A549 (cell line): ENCODE measurements at regions not wholly inside any gene's neighbourhood (a gene's known extent, or its start where the extent isn't known, plus 50 kb on each side); places are given as distances from the start of the nearest gene placed in this dataset.

Experiments
- ATOH8 ChIP-seq: fragments of 250-450 bp; sonication (Bioruptor Pico); IDR thresholded peaks from 2 replicates; pipeline ENCODE4 v1.5.0; 2020; ENCODE audit warnings: low read depth, mild to moderate bottlenecking, moderate library complexity
- BCL3 ChIP-seq: fragments of >200 bp; sonication (Bioruptor Twin); formaldehyde crosslinking; IDR thresholded peaks from 3 replicates; pipeline ENCODE4 v1.6.1; 2016
- CEBPB ChIP-seq, 2 experiments: fragments of >200 bp in 1 of 2; sonication (Bioruptor Twin) in 1 of 2; formaldehyde crosslinking in 1 of 2; IDR thresholded peaks; 2 replicates each; pipeline ENCODE4 v1.6.1; 2012 to 2016
- CTCF ChIP-seq: fragments of >200 bp; sonication (Bioruptor Twin); formaldehyde crosslinking; IDR thresholded peaks from 3 replicates; pipeline ENCODE4 v1.5.1; 2016
- ELK1 ChIP-seq: fragments of 150-350 bp; IDR thresholded peaks from 2 replicates; pipeline ENCODE4 v1.6.1; 2014; ENCODE audit warnings: low read depth, mild to moderate bottlenecking, low read length
- FOSB ChIP-seq: fragments of 250-450 bp; sonication (Bioruptor Pico); IDR thresholded peaks from 2 replicates; pipeline ENCODE4 v1.5.0; 2020; ENCODE audit warnings: mild to moderate bottlenecking, moderate library complexity
- FOXS1 ChIP-seq: fragments of 250-450 bp; sonication (Bioruptor Pico); IDR thresholded peaks from 2 replicates; pipeline ENCODE4 v1.5.0; 2020; ENCODE audit warnings: mild to moderate bottlenecking, moderate library complexity
- GATA3 ChIP-seq: IDR thresholded peaks from 2 replicates; pipeline ENCODE4 v1.6.1; 2012; ENCODE audit warnings: borderline replicate concordance
- HDAC2 ChIP-seq: fragments of 200-600 bp; sonication (generic); IDR thresholded peaks from 2 replicates; pipeline ENCODE4 v1.6.1; 2016
- HOXA7 ChIP-seq: fragments of 250-450 bp; sonication (Bioruptor Pico); IDR thresholded peaks from 2 replicates; pipeline ENCODE4 v1.5.0; 2020; ENCODE audit warnings: mild to moderate bottlenecking, moderate library complexity
- HOXB13 ChIP-seq: fragments of 250-450 bp; sonication (Bioruptor Pico); IDR thresholded peaks from 2 replicates; pipeline ENCODE4 v1.5.0; 2020; ENCODE audit warnings: low read depth, mild to moderate bottlenecking, moderate library complexity
- JUNB ChIP-seq: fragments of >200 bp; sonication (Bioruptor Twin); formaldehyde crosslinking; IDR thresholded peaks from 2 replicates; pipeline ENCODE4 v1.6.1; 2016
- KDM5A ChIP-seq: fragments of 200-600 bp; sonication (generic); IDR thresholded peaks from 2 replicates; pipeline ENCODE4 v1.6.1; 2016; ENCODE audit warnings: antibody characterized with exemption, mild to moderate bottlenecking
- MAFK ChIP-seq: fragments of 450-650 bp; IDR thresholded peaks from 2 replicates; pipeline ENCODE4 v1.6.1; 2014; ENCODE audit not compliant: partially characterized antibody
- MAZ ChIP-seq: fragments of 150-350 bp; IDR thresholded peaks from 2 replicates; pipeline ENCODE4 v1.6.1; 2014; ENCODE audit warnings: antibody characterized with exemption, low read depth, low read length, borderline replicate concordance
- NFE2L2 ChIP-seq: fragments of 150-350 bp; conservative IDR thresholded peaks from 2 replicates; pipeline ENCODE4 v1.6.1; 2014; ENCODE audit warnings: low read length
- NPAS2 ChIP-seq: fragments of 250-450 bp; sonication (Bioruptor Pico); IDR thresholded peaks from 2 replicates; pipeline ENCODE4 v1.8.0; 2022; ENCODE audit warnings: mild to moderate bottlenecking, moderate library complexity, borderline replicate concordance
- NR3C1 ChIP-seq: fragments of >200 bp; sonication (Bioruptor Twin); formaldehyde crosslinking; IDR thresholded peaks from 3 replicates; pipeline ENCODE4 v1.6.1; 2017
- RAD21 ChIP-seq, 2 experiments: fragments of >200 bp in 1 of 2; sonication (Bioruptor Twin) in 1 of 2; formaldehyde crosslinking in 1 of 2; IDR thresholded peaks in 1 of 2; conservative IDR thresholded peaks in 1 of 2; 2 replicates in 1 of 2; 3 replicates in 1 of 2; pipeline ENCODE4 v1.6.1; 2012 to 2018; ENCODE audit warnings: inconsistent platforms in 1 of 2
- RCOR1 ChIP-seq: fragments of 150-350 bp; IDR thresholded peaks from 2 replicates; pipeline ENCODE4 v1.6.1; 2014; ENCODE audit warnings: antibody characterized with exemption, low read length, low read depth
- RNF2 ChIP-seq: fragments of 200-600 bp; sonication (generic); IDR thresholded peaks from 2 replicates; pipeline ENCODE4 v1.6.1; 2016; ENCODE audit warnings: low read depth, mild to moderate bottlenecking, antibody characterized with exemption, moderate library complexity, borderline replicate concordance
- SMC3 ChIP-seq: fragments of >200 bp; sonication (Bioruptor Twin); formaldehyde crosslinking; IDR thresholded peaks from 3 replicates; pipeline ENCODE4 v1.6.1; 2018; ENCODE audit warnings: inconsistent platforms
- TP53 ChIP-seq: fragments of 250-450 bp; sonication (Bioruptor Pico); IDR thresholded peaks from 2 replicates; pipeline ENCODE4 v1.5.0; 2021; ENCODE audit warnings: mild to moderate bottlenecking, moderate library complexity
- ZC3H11A ChIP-seq: fragments of 450-650 bp; IDR thresholded peaks from 2 replicates; pipeline ENCODE4 v1.6.1; 2014; ENCODE audit warnings: antibody characterized with exemption, mild to moderate bottlenecking
- ZNF302 ChIP-seq: fragments of 250-450 bp; sonication (Bioruptor Pico); IDR thresholded peaks from 2 replicates; pipeline ENCODE4 v1.9.0; 2021; ENCODE audit warnings: inconsistent platforms, mild to moderate bottlenecking, moderate library complexity

- TF ChIP-seq MAFK = peak; percentile 12
- no peak for TF ChIP-seq ELK1
- no peak for TF ChIP-seq CTCF
- no peak for TF ChIP-seq NPAS2 (CRISPR knock-in tag)
- peak; percentile 89 for TF ChIP-seq JUNB
- peak; percentile 81 to 90 for TF ChIP-seq CEBPB (IDR thresholded peaks at IDR 0.05)
- TF ChIP-seq ZC3H11A = no peak
- peak; percentile 67; the same call in 1 of the 2 replicates for TF ChIP-seq GATA3
- TF ChIP-seq TP53 = no peak
- TF ChIP-seq NR3C1 = no peak
- no peak for TF ChIP-seq NFE2L2
- no peak for TF ChIP-seq HDAC2
- TF ChIP-seq SMC3 = no peak
- no peak for TF ChIP-seq FOXS1 (CRISPR knock-in tag)
- TF ChIP-seq FOSB = no peak
- TF ChIP-seq HOXB13 (CRISPR knock-in tag) = no peak
- TF ChIP-seq MAZ = no peak
- TF ChIP-seq BCL3 = peak; percentile 58; the same call in 1 of the 3 replicates
- no peak for TF ChIP-seq HOXA7 (CRISPR knock-in tag)
- no peak; a peak in 1 of 5 replicates for TF ChIP-seq RAD21 (conservative IDR thresholded peaks at IDR 0.05 in 1 of 2, IDR thresholded peaks at IDR 0.05 in 1 of 2)
- no peak for TF ChIP-seq ZNF302 (CRISPR knock-in tag)
- TF ChIP-seq RNF2 = no peak
- TF ChIP-seq RCOR1 = no peak
- no peak for TF ChIP-seq ATOH8 (CRISPR knock-in tag)
- TF ChIP-seq KDM5A = no peak
Measured at GRCh38 chr3:23650371-23651140, 155.2 kb upstream of the UBE2E1 start (continued).
